GM12878 (cell line): ENCODE measurements at regions not wholly inside any gene's neighbourhood (a gene's known extent, or its start where the extent isn't known, plus 50 kb on each side); places are given as distances from the start of the nearest gene placed in this dataset.
A peak's percentile ranks its signal among the peaks of the same experiment; 100 is the strongest.

ENCODE experiments used
- ATAC-seq: fragments of 200-7000 bp; cut with Tn5 transposase; 3 replicates; pipeline ENCODE4 v1.9.1; 2020; ENCODE audit warnings: mild to moderate bottlenecking, moderate library complexity
- BruUV-seq: library from RNA; stranded (reverse); fragments of 400-500 nt; replicated peaks from 2 replicates; lab custom pipeline; 2021; lab: Mats Ljungman, UMichigan
- CTCF ChIA-PET: fragments of 300-600 bp; sonication (Branson Sonifier 250); formaldehyde crosslinking; extraction: SDS; loops from one replicate; lab custom pipeline; 2021; ENCODE audit warnings: inconsistent platforms; lab: Yijun Ruan, JAX
- POLR2A ChIA-PET: fragments of 350-600 bp; formaldehyde crosslinking; extraction: SDS; loops from one replicate; lab custom pipeline; 2021; ENCODE audit warnings: inconsistent platforms; lab: Charles Lee
- RAD21 ChIA-PET: fragments of 300-600 bp; sonication (Branson Sonifier 250); formaldehyde crosslinking; loops from one replicate; lab custom pipeline; 2023; ENCODE audit warnings: antibody characterized with exemption; ENCODE audit not compliant: unreplicated experiment; lab: Charles Lee
- SMC1A ChIA-PET: fragments of 300-600 bp; sonication (Branson Sonifier 250); formaldehyde crosslinking; loops from one replicate; lab custom pipeline; 2023; ENCODE audit not compliant: unreplicated experiment, uncharacterized antibody; lab: Charles Lee
- DNase-seq: peaks from one replicate; pipeline ENCODE4 v3.0.0-alpha.2; 2011; ENCODE audit warnings: low read depth, low spot score
- FAIRE-seq: peaks from 3 replicates; lab custom pipeline; 2011; peaks lifted over from hg19 to GRCh38; lab: Jason Lieb, UNC
- H2AFZ ChIP-seq: 2 replicates; pipeline ENCODE4 v1.6.0; 2011; ENCODE audit warnings: low read depth, low read length, control low read depth; ENCODE audit not compliant: control insufficient read depth
- H3K27ac ChIP-seq: 2 replicates; pipeline ENCODE4 v1.5.1; 2011; ENCODE audit warnings: control low read depth; ENCODE audit not compliant: control insufficient read depth, insufficient read depth
- H3K27me3 ChIP-seq, 2 experiments: replicated peaks in 1 of 2; 2 replicates each; pipeline versions ENCODE4 v1.6.0 to v1.6.1; 2011; ENCODE audit warnings: low read length in 1 of 2; ENCODE audit not compliant: control insufficient read depth in 2 of 2, insufficient read depth in 2 of 2
- H3K36me3 ChIP-seq, 2 experiments: 2 replicates each; pipeline ENCODE4 v1.5.1; 2011; ENCODE audit warnings: low read length in 1 of 2; ENCODE audit not compliant: control insufficient read depth in 2 of 2, insufficient read depth in 2 of 2
- H3K4me1 ChIP-seq: 2 replicates; pipeline ENCODE4 v1.6.1; 2011; ENCODE audit warnings: mild to moderate bottlenecking, low read length, moderate library complexity, mixed read lengths; ENCODE audit not compliant: control insufficient read depth, insufficient read depth
- H3K4me2 ChIP-seq: 2 replicates; pipeline ENCODE4 v1.6.0; 2011; ENCODE audit warnings: control low read depth; ENCODE audit not compliant: control insufficient read depth, insufficient read depth
- H3K4me3 ChIP-seq: fragments of 200-600 bp; sonication (generic); 2 replicates; pipeline ENCODE4 v1.5.1; 2016
- H3K79me2 ChIP-seq: 2 replicates; pipeline ENCODE4 v1.6.0; 2011; ENCODE audit warnings: low read length; ENCODE audit not compliant: control insufficient read depth, insufficient read depth
- H3K9ac ChIP-seq: 2 replicates; pipeline ENCODE4 v1.8.0; 2011; ENCODE audit warnings: low read length, control low read depth, mixed read lengths; ENCODE audit not compliant: control insufficient read depth, insufficient read depth
- H3K9me3 ChIP-seq: replicated peaks from 3 replicates; pipeline ENCODE4 v1.5.1; 2011; ENCODE audit warnings: mild to moderate bottlenecking, low read length; ENCODE audit not compliant: control insufficient read depth, insufficient read depth
- H4K20me1 ChIP-seq: 2 replicates; pipeline ENCODE4 v1.6.0; 2011; ENCODE audit not compliant: control insufficient read depth, insufficient read depth
- CHD1 ChIP-seq: IDR thresholded peaks from 2 replicates; pipeline ENCODE4 v1.6.1; 2012; ENCODE audit warnings: low read depth, low read length, improper control_type of control experiment
- CHD4 ChIP-seq: fragments of 200-600 bp; sonication (generic); IDR thresholded peaks from 2 replicates; pipeline ENCODE4 v1.6.1; 2016; ENCODE audit warnings: mild to moderate bottlenecking
- ESRRA ChIP-seq: IDR thresholded peaks from 2 replicates; pipeline ENCODE4 v1.6.1; 2012; ENCODE audit warnings: mild to moderate bottlenecking, low read length, improper control_type of control experiment
- HDAC2 ChIP-seq: fragments of 200-600 bp; sonication (generic); IDR thresholded peaks from 2 replicates; pipeline ENCODE4 v1.6.1; 2017
- IKZF1 ChIP-seq: fragments of 450-650 bp; conservative IDR thresholded peaks from 2 replicates; pipeline ENCODE4 v1.6.1; 2017; ENCODE audit warnings: antibody characterized with exemption, mild to moderate bottlenecking
- IKZF2 ChIP-seq, 2 experiments: fragments of 450-650 bp; IDR thresholded peaks; 2 replicates each; pipeline ENCODE4 v1.6.1; 2017; ENCODE audit warnings: mild to moderate bottlenecking in 2 of 2, moderate library complexity in 2 of 2
- MEF2B ChIP-seq: fragments of 450-650 bp; IDR thresholded peaks from 2 replicates; pipeline ENCODE4 v1.6.1; 2018; ENCODE audit warnings: mild to moderate bottlenecking, moderate library complexity; ENCODE audit not compliant: partially characterized antibody, poor library complexity, severe bottlenecking
- SMC3 ChIP-seq: IDR thresholded peaks from 2 replicates; pipeline ENCODE4 v1.6.1; 2011; ENCODE audit warnings: low read length, improper control_type of control experiment, borderline replicate concordance
- ZBED1 ChIP-seq: IDR thresholded peaks from 2 replicates; pipeline ENCODE4 v1.6.1; 2016; ENCODE audit warnings: borderline replicate concordance
- WGBS: methylation state at CpG from one replicate; pipeline ENCODE4 v1.1.6; 2016; ENCODE audit warnings: low lambda C conversion rate; ENCODE audit not compliant: insufficient replicate concordance, insufficient coverage; ENCODE audit errors: missing lambda C conversion rate; 5-methylcytosine and 5-hydroxymethylcytosine counted together
- in situ Hi-C: fragments of 300-500 bp; cut with MboI; formaldehyde crosslinking; loops from 9 replicates; pipeline ENCODE4 v1.14.3; 2018; ENCODE audit warnings: mixed read lengths
- intact Hi-C: fragments of 100-400 bp; cut with micrococcal nuclease; formaldehyde crosslinking; loops from one replicate; pipeline ENCODE4 v1.14.2; 2022; ENCODE audit not compliant: unreplicated experiment

GRCh38 chr10:33655165-33655815 is 320.8 kb upstream of the NRP1 start:
- Histone ChIP-seq H2AFZ (no peak overlapping the region), H3K9ac (no peak overlapping the region), H3K27me3 (no peaks in the 10 kb centered on the region), H4K20me1 (no peaks in the 10 kb centered on the region), H3K4me3 (no peak overlapping the region), H3K4me2 (no peak overlapping the region), H3K36me3 (no peaks in the 10 kb centered on the region)
- in situ Hi-C loops = no loop called here
- RAD21 ChIA-PET = interaction anchor here (1.5 kb wide), 1 partner anchor 11 kb away, joined by 3 read pairs; no protein-coding TSS in a partner anchor
- no TSS peak for BruUV-seq
- no peak for DNase-seq
- FAIRE-seq = no peak
- ATAC-seq = peak; percentile 74
- TF ChIP-seq ESRRA (no peak), CHD1 (no peak), CHD4 (no peak), IKZF2 (IDR thresholded peaks at IDR 0.05) (peak; percentile 17 to 35; a peak in 1 of 4 replicates), IKZF1 (0 out of 2 replicates have a peak, but pooled peaks have one; percentile 34), MEF2B (no peak), HDAC2 (no peak), ZBED1 (no peak), SMC3 (no peak)
- TF ChIP-seq, all 136 proteins: peak for 2
- Histone ChIP-seq H3K4me1 (no peaks in the 10 kb centered on the region), H3K79me2 (no peaks in the 10 kb centered on the region), H3K27ac (no peak overlapping the region), H3K9me3 (no peaks in the 10 kb centered on the region; the same call in 2 of the 3 replicates)
- intact Hi-C loops = no loop called here
- 24% methylated on average over 8 of the region's 8 CpGs for WGBS
- POLR2A ChIA-PET = interaction anchor here (0.6 kb wide), 1 partner anchor 38 kb away, joined by 3 read pairs; no protein-coding TSS in a partner anchor
- SMC1A ChIA-PET = interaction anchor here (1.0 to 1.5 kb wide), 5 partner anchors 11 to 121 kb away, joined by 3 to 5 read pairs (median 3); no protein-coding TSS in a partner anchor
- CTCF ChIA-PET = interaction anchor here (1.0 kb wide), 1 partner anchor 12 kb away, joined by 3 read pairs; no protein-coding TSS in a partner anchor
